ENCODE measurements at regions not wholly inside any gene's neighbourhood (a gene's known extent, or its start where the extent isn't known, plus 50 kb on each side); places are given as distances from the start of the nearest gene placed in this dataset.
A peak's percentile ranks its signal among the peaks of the same experiment; 100 is the strongest.
"Not testable (repeated sequence)": the region's sequence is repeated elsewhere in the genome, so short reads cannot be mapped to it uniquely, and the experiment has no call there.

GRCh38 chr20:48492015-48492714 lies 335.6 kb downstream of the PREX1 start:
- in situ Hi-C loops (cut with MboI; ENCODE audit: low pct_unique_long_range_greater_than_20kb, low sequenced_read_pairs, unreplicated experiment) = no loop called here
- DNase-seq (ENCODE audit: low spot score) = no peak
- no peak for TF ChIP-seq CTCF (IDR thresholded peaks at IDR 0.05; ENCODE audit: extremely low read depth, insufficient read depth, missing control alignments)

GRCh38 chr20:48490961-48491831 lies 336.6 kb downstream of the PREX1 start:
- in situ Hi-C loops (cut with MboI; ENCODE audit: low pct_unique_long_range_greater_than_20kb, low sequenced_read_pairs, unreplicated experiment) = no loop called here

GRCh38 chr20:48490341-48490740 lies 337.5 kb downstream of the PREX1 start:
- DNase-seq (ENCODE audit: low spot score); in situ Hi-C loops (cut with MboI; ENCODE audit: low pct_unique_long_range_greater_than_20kb, low sequenced_read_pairs, unreplicated experiment): not testable (repeated sequence)

More at GRCh38 chr20:48490961-48491831, 336.6 kb downstream of the PREX1 start:
- no peak for DNase-seq (ENCODE audit: low spot score)
- TF ChIP-seq CTCF (IDR thresholded peaks at IDR 0.05; ENCODE audit: extremely low read depth, insufficient read depth, missing control alignments) = no peak

- in situ Hi-C loops (cut with MboI; ENCODE audit: low pct_unique_long_range_greater_than_20kb, low sequenced_read_pairs, unreplicated experiment) = no loop called here
Measured at GRCh38 chr20:48489656-48490055, 338.1 kb downstream of the PREX1 start.

GRCh38 chr20:48489046-48489463 lies 338.7 kb downstream of the PREX1 start:
- DNase-seq (ENCODE audit: low spot score) = peak; percentile 58
- TF ChIP-seq CTCF (IDR thresholded peaks at IDR 0.05; ENCODE audit: extremely low read depth, insufficient read depth, missing control alignments) = no peak
- in situ Hi-C loops (cut with MboI; ENCODE audit: low pct_unique_long_range_greater_than_20kb, low sequenced_read_pairs, unreplicated experiment) = no loop called here

More at GRCh38 chr20:48489656-48490055, 338.1 kb downstream of the PREX1 start:
- no peak for TF ChIP-seq CTCF (IDR thresholded peaks at IDR 0.05; ENCODE audit: extremely low read depth, insufficient read depth, missing control alignments)
- no peak for DNase-seq (ENCODE audit: low spot score)

- DNase-seq (ENCODE audit: low spot score); in situ Hi-C loops (cut with MboI; ENCODE audit: low pct_unique_long_range_greater_than_20kb, low sequenced_read_pairs, unreplicated experiment): not testable (repeated sequence)
Measured at GRCh38 chr20:48488334-48489034, 339.3 kb downstream of the PREX1 start.

- no peak for DNase-seq (ENCODE audit: low spot score)
- in situ Hi-C loops (cut with MboI; ENCODE audit: low pct_unique_long_range_greater_than_20kb, low sequenced_read_pairs, unreplicated experiment) = no loop called here
- no peak for TF ChIP-seq CTCF (IDR thresholded peaks at IDR 0.05; ENCODE audit: extremely low read depth, insufficient read depth, missing control alignments)
Measured at GRCh38 chr20:48486065-48486464, 341.7 kb downstream of the PREX1 start.

GRCh38 chr20:48485153-48485552 lies 342.6 kb downstream of the PREX1 start:
- in situ Hi-C loops (cut with MboI; ENCODE audit: low pct_unique_long_range_greater_than_20kb, low sequenced_read_pairs, unreplicated experiment); DNase-seq (ENCODE audit: low spot score): not testable (repeated sequence)
